Stimulated activated CD4-positive, alpha-beta T cell treated with anti-CD3 and anti-CD28 coated beads, TNF-alpha, amount 100 ng/mL, for 4 hours (primary cell): ENCODE measurements at regions not wholly inside any gene's neighbourhood (a gene's known extent, or its start where the extent isn't known, plus 50 kb on each side); places are given as distances from the start of the nearest gene placed in this dataset.

Source experiments
- DNase-seq, 3 experiments: peaks; one replicate each; pipeline ENCODE4 v3.0.0-alpha.2; 2020; ENCODE audit warnings: low read depth in 3 of 3

DNA sequence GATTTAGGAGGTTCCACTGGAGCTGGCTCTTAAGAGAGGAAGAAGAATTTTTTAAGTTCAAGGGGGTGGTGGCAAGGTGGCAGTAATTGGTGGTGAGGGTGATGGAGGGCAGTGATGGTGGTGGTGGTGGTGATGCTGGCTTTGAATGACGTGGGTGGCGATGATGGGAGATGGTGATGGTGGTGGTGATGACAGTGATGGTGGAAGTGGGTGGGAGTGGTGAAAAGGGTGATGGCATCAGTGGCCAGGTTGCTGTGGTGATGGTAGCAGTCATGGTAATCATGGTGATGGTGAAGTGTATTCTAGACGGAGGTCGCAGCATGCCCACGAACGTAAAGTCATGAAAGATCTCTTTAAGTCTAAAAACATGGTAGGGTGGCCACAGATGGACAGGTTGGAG is 197.3 kb downstream of the PTEN start:
- DNase-seq, result no peak

GRCh38 chr10:88062385-88062784 is 199.0 kb downstream of the PTEN start:
- DNase-seq, result no peak

DNA sequence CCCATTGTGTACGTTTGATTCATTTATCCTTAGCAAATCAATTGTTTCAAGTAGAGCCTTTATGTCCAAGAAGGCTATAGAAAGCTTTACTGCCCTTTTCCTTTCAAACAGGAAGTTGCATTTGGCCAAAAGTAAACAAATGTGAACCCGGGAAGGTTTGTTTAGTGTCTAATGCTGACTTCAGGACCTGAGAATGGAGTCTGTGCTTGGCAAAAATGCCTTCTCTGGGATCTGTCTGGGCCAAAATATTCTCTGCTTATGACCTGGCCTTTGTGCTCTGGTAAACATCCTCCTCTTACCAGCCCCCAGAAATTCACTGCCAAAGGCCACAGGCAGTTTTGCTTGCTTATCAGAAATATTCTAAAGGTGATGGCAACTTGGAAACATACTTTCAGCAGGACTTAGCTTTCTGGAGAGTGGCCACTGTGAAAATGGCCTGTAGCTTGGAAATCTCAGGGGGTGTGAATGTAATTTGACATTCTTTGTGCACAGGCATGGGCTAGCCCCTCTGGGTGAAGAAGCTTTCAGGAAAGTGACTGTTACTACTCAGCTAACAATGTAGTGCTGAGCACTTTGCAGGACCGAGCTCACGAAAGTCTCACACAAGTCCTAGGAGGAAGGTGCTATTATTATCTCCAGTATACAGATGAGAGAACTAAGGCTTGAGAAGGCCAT is 199.5 kb downstream of the PTEN start:
- DNase-seq, result no peak

DNA sequence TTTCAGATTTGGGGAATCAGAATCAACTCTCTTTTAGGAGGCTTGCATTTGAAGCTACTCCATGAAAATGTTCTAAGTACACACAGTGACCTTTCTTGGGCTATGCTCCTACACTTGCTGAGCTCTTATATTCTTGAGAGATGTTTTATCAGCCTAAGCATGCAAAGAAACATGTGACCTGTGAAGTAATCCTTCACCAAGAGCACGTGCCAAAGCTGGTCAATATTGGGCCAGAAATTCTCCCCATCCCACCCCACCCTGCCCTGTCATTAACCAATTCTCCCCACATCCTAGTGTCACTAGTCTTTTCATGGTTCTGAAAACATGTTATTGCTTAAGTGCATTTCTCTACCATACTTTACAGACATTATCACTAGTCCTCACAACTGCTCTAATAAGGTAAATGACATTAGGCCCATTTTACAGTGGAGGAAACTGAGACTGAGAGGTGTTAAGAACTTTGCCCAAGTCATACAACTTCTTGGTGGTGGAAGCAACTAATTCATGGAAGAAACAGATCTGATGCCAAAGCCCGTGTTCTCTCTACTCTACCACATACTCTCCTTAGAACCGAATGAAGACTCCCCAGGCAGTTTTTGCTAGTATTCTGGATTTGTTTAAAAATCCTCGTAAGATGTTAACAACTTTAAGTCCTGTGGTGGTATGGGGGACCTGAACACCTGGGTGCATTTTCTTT is 200.6 kb downstream of the PTEN start:
- no peak for DNase-seq

DNA sequence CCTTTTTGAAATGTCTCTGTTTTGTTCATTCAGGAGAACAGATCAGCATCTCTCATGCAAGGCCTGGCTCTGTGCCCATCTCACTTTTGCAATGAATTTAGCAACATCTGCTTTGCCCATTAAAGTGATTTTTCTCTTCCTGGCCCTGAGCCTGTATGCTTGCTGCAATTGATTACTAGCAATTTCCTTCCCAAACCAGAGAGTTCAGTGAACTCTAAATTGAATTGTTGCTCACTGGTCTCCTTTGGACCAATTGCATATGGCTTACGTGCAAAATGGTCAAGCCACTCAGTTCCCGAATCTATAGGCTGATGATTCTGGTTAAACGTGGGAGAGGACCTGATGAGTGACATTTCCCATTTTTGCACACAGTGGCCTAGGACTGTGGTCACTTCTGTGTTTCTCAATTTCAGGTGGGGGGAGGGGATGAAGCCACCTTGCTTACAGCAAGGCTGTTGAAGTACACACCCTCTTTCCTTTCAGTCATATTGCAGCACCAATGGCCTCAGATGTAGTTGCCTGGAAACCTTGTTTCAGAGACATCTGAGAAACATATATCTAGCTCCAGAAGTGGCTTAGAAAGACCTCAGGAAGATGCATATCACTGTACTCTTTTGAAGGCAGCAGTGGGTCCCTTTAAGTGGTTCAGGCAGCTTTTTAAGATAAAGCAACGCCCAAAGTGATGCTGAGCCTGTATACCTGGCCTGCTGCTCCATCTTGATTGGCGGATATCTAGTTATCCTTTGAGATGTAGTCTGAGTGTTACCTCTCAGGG is 201.4 kb downstream of the PTEN start:
- no peak for DNase-seq

- no peak for DNase-seq
Observed at GRCh38 chr10:88065383-88066049, 202.1 kb downstream of the PTEN start.

DNA sequence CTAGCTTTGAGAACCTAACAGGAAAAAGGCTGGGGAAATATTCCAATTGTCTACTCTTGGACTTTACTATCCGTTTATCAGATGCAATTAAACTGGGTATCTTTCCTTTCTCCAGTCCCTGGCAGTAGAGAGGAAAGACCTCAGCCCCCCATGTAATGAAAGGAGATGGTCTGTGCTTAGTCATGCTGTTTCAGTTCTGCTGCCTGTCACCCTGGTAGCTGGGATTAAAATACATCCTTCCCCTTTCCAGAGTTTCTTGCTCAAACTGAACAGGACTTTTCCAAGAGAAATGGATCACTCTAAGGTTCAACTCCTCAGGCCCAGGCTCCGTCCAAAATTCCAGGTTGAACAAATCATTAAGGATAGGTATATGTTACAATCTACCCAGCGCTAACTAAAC is 202.9 kb downstream of the PTEN start:
- DNase-seq, result no peak

GRCh38 chr10:88066876-88067275 is 203.5 kb downstream of the PTEN start:
- no peak for DNase-seq

DNA sequence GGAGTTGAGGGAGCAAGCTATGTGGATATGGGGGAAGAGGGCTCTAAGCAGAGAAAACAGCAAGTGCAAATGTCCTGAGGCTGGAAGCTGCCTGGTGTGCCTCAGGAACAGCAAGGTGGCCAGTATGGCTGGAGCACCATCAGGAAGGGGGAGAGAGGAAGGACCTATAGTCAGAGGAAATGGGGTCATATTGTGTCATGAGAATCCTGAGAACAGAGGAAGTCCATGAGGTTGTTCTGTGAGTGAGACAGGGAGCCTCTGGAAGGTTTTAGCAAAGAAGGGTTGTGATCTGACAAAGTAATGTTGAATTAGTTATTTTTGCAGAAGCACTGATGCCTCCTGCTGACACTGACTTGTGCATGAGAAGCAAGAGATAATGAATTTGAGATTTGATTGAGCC is 204.3 kb downstream of the PTEN start:
- no peak for DNase-seq

DNA sequence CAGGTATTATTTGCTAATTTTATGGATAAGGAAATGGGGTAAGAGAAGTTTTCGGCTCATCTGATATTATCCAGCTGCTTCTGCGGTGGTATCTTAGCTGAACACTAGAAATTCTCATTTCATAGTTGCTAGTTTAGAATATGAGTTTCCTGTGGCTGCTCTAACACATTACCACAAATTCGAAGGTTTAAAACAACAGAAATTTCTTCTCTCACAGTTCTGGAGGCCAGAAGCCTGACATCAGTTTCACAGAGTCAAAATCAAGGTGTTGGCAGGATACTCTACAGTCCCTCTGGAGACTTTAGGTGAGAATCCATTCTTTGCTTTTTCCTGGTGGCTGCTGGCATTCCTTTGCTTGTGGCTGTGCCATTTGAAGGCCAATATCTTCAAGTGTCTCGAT is 205.9 kb downstream of the PTEN start:
- DNase-seq, result no peak

- DNase-seq, result no peak
Observed at GRCh38 chr10:88070080-88070880, 206.9 kb downstream of the PTEN start.

DNA sequence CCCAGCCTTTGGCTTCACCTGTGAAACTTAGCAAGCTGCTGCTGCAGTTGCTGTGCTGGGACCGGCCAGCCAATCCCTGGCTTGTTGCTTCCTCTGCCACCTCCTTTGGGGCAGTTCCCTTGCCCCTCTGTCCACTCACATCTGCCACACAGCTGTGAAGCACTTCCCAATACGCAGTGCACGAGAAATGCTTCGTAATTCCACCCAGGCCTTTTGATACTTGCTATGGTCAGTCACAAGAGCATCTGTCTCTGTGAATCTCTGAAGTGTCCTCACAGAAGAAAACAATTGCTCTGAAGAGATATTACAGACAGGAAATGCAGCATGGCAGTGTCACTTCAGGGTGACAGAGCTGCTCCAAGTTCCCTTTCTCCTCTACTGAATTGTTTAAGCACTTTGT is 208.5 kb downstream of the PTEN start:
- no peak for DNase-seq

DNA sequence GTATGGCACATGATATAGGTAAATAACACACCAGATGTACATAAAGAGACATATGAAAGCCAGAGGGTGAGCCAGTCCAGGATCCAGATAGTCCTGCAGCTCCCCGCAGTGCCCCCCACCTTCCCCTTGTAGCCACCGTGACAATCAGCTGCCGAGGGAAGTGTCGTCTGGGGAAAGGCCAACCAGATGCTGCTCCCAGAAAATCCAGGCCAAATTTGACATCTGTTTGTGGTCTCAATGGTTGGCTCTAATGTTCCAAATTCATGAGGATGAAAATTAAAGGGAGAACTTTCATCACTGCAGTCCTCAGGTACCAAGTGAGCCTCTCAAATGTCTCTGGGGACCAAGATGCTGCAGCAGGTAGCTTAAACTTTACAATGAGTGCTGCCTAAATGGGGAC is 210.3 kb downstream of the PTEN start:
- no peak for DNase-seq

GRCh38 chr10:88074971-88075370 is 211.5 kb downstream of the PTEN start:
- DNase-seq, result no peak

- no peak for DNase-seq
Observed at GRCh38 chr10:88076027-88076880, 212.8 kb downstream of the PTEN start.

- DNase-seq, result no peak
Observed at GRCh38 chr10:88077977-88078376, 214.6 kb downstream of the PTEN start.

GRCh38 chr10:88080213-88080612 is 216.8 kb downstream of the PTEN start:
- no peak for DNase-seq

DNA sequence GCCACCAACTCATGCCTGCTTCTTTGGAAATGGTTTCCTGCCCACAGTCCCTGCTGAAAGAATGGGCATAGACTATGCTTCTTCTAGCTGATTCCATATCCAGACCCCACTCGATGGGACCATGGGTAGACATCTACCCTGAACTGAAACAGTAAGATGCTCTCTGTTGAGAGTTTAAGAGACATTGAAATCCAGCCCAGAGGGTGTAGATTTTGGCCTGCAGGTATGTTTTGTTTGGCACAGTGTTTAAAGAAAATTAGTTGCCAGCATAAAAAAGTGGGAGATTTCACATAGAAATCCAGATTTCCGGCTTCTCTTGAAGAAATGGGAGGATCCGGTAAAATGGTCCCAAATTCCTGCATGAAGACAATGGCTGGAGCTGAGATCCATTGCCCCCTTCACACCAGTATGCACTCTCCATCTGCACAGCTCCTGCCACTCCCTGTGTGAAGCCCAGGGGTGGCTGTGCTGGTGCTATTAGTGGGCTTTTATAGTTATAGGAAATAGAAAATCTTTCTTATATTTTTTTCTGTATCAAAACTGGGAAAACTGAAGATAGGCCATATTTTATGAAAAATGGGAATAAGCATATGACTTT is 218.1 kb downstream of the PTEN start:
- DNase-seq, result no peak

GRCh38 chr10:88082391-88082790 is 219.0 kb downstream of the PTEN start:
- DNase-seq, result no peak
